ENCODE measurements at regions not wholly inside any gene's neighbourhood (a gene's known extent, or its start where the extent isn't known, plus 50 kb on each side); places are given as distances from the start of the nearest gene placed in this dataset.
"Not testable (repeated sequence)": the region's sequence is repeated elsewhere in the genome, so short reads cannot be mapped to it uniquely, and the experiment has no call there.

DNA sequence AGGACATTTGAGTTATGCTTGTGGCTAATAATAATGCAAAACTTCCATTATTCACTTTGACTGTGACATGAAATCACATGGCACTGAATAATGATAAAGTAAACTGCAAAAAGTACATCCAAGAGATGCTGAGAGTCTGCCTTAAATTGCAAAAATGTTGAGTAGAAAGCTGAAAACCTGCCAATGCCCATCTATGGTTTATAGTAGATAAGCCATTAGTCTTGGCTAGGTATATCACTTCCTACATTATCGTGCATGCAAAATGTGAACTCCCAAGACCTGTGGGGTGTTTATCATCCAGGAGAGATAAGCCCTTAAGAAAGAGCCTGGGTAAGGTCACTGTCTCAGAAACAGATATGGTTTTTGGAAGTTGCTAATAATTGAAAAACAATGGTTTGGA, 208.7 kb upstream of the DPYD start:
- DNase-seq (ENCODE audit: low read depth, low spot score) = no peak

DNA sequence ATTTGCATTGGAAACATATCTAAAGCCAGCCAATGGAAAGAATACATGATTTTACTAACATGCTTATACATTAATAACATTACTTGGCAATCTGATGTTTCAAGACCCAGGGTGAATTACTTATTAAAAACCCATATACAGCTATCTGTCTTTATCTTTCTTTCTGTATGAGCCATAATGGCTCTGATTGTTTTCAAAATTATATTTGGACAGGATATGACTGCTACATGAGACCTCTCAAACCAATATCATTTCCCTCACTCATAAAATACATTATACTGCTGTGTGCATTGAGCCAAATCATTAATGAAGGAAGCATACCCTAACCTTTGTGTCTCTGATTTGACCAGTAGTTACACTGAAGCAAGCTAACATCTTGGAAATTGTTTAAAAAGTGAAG, 205.9 kb upstream of the DPYD start:
- no peak for DNase-seq (ENCODE audit: low read depth, low spot score)

DNA sequence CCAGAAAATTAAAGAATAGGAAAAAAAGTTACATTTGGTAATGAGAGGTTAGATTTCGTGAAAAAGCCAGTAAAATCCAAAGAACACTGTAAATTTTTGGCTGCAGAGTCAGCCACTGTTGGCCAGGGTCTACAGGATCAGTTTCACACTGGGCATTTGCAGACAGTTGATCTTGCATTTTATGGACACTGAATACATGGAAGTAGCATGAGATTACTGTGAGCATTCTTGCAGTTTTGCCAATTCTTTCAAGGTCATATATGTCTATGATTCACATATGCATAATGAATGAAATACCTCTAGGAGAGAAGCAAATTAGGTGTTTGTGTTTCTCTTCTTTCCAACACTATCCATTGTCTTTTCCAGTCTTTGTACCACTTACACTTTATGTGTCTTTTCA, 200.8 kb upstream of the DPYD start:
- DNase-seq (ENCODE audit: low read depth, low spot score) = no peak

- no peak for DNase-seq (ENCODE audit: low read depth, low spot score)
These were observed 199.0 kb upstream of the DPYD start for GRCh38 chr1:98119796-98120195.

- no peak for DNase-seq (ENCODE audit: low read depth, low spot score)
These were observed 193.0 kb upstream of the DPYD start for GRCh38 chr1:98113811-98114210.

DNA sequence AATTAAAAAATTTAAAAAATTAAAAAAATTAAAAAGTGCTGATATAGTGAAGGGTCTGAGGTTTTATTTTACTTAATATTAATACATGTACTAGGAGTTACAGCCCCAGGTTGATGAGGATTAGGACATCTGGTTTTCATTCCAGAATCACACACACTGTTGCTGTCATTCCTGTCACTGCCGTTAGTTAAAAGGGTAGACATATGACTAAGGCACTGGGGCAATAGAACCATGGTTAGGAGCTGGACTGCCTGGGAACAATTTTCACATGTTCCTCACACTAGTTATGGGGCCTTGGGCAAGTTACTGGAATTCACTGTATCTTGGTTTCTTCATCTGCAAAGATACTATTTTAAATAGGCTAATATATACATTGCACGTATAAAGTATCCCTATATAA, 191.8 kb upstream of the DPYD start:
- no peak for DNase-seq (ENCODE audit: low read depth, low spot score)

- no peak for DNase-seq (ENCODE audit: low read depth, low spot score)
These were observed 189.8 kb upstream of the DPYD start for GRCh38 chr1:98110674-98111073.

DNA sequence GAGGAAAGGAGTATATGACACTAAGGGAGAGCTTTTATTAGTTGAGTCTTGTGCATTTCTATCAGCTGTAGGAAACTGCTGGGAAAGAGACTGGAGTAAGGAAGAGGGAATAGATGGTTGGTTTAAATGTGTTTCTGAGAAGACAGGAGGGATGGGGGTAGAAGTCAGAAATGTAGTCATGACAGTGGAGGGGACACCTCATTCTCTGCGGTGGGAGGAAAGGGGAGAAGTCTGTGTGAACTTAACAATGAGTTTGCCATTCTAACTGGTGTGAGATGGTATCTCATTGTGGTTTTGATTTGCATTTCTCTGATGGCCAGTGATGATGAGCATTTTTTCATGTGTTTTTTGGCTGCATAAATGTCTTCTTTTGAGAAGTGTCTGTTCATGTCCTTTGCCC, 187.5 kb upstream of the DPYD start:
- DNase-seq (ENCODE audit: low read depth, low spot score) = not testable (repeated sequence)

GRCh38 chr1:98107256-98107655, 186.4 kb upstream of the DPYD start:
- DNase-seq (ENCODE audit: low read depth, low spot score) = no peak

- DNase-seq (ENCODE audit: low read depth, low spot score) = peak; percentile 61
These were observed 183.5 kb upstream of the DPYD start for GRCh38 chr1:98104289-98104688.

DNA sequence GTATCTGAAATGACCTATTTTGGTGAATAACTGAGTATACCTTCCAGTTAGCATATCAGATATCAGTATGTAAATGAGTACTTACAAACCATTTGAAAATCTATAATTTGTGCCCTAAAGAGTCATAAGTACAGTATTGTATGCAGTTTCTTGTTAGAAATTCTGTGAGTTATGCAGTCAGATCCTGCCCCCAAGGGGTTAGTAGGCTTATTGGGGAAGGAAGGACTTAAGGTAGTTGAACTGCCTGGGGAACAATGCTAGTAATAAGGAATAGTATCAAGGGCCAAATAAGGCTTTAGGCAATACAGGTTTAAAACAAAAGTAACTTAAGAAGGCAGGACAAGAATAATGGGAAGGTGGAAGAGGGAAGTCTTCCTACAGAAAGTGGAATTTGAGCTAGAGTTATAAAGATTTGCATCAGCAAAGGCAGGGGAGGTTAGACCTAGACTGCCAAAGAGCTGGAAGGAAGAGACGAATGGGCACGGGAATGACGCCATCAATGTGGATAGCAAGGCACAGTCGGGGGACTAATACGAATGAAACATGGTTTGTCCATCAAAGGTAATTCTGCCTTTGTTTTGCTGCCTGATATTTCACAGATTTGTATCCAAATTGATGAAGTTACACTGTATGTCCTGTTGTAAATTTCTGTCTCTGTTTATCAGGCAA, 182.9 kb upstream of the DPYD start:
- no peak for DNase-seq (ENCODE audit: low read depth, low spot score)

DNA sequence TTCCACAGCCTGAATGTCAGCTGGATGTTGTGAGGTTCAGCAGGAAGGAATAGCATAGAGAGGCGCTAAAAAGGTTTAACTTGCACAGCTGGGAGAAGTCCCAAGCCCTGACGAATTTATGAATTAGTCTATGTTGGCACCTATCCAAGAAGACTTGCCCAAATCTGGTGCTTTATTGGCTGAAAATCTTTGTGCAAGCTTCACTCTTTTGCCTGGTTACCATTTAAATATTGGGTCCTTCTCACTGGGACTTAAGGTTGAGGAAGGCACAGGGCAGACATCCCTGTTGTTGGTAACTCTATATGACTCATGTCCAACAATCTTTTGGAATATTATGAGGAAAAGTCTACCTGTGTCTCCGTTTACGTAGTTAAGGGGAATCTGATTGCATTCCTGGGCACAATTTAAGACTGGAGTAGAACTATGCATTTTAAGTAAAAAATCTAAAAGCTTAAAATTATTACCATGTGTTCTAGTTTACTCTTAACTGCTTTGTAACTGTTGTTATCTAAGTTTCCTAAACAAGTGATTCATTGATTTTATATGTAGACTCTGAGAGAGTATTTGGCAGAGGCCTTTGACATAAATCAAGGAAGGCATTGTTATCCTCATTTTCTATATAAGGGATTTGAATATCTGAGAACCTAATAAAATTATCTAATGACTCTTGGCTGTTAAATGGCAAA, 181.7 kb upstream of the DPYD start:
- no peak for DNase-seq (ENCODE audit: low read depth, low spot score)

GRCh38 chr1:98101364-98101763, 180.5 kb upstream of the DPYD start:
- DNase-seq (ENCODE audit: low read depth, low spot score) = no peak

DNA sequence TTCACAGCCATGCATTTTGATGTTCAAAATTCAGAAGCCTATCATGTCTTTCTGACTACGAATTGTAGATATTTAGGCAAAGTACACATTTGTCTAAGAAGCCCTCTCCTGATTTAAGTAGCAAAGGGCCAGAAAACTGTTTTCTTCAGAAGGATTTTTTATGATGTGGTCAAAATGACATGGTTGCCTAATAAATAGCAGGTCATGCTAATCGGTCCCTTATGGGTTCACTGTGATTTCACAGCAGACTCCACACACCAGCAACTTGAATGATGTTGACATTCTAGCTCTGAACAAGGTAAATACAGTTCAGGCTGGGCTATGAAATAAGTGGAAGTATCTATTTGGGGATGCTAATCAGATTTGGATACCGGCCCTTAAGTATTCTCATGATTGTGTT, 178.7 kb upstream of the DPYD start:
- DNase-seq (ENCODE audit: low read depth, low spot score) = no peak

- DNase-seq (ENCODE audit: low read depth, low spot score) = no peak
These were observed 177.6 kb upstream of the DPYD start for GRCh38 chr1:98098473-98098872.

DNA sequence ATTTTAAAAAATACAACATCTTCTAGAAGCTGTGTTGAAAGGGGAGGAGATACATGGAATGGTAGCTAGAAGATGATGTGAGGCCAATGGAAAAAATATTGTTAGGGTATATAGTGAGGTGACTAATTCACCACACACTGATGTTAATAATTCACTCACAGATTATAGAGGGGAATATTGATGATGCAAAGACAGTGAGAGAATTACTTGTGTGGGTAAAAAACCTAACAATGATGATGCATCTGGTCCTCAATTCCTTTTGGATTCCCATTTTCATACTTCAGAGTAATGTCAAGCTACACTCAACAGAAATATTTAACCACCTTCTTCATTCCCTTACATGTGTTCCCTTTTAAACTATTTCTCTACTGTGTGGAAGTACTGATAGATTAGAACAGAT, 169.5 kb upstream of the DPYD start:
- DNase-seq (ENCODE audit: low read depth, low spot score) = no peak

DNA sequence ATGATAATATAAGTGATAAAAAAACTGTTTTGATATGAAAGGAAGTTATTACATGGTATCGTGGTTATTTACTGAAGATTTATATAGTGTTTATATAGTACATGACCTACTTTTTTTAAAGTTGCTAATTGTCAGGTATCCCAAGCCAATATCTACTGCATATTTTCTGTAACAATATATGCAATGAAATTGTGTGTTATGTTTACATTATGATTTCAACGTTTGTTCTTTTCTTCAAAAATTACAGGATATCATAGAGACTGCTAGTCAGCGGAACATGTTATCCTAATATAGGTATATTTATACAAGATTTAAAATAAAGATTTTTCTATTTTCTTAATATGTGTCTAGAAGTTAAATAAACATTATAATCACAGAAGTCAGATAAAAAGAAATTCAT, 167.5 kb upstream of the DPYD start:
- no peak for DNase-seq (ENCODE audit: low read depth, low spot score)

DNA sequence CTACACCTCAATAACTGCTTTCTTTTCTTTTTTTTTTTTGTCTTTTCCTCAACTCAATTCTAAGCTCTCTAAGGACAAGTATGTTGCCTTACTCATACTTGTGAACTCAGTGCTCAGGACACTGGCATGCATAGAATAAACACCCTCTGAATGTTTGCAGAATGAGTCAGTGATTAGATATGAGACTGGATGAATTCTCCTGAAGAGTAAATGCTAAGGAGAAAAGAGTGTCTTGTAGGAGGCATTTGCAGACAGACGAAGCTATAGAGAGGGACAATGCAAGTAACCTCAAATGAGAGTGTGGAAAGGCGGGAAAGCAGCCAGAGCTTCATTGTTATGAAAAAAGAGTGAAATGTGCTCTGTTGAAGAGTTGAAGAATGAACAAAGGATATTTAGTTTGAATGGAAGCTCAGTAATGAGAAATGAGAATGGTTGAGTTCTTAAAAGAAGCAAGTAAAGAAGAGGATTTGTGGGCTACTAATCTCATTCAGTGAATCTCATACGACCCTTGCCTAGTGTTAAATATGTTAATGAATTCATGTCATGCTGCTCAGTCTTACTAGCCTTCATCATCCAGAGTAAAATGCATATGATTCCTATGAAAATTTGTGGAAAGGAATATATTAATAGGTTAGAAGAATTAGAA, 166.1 kb upstream of the DPYD start:
- peak; percentile 66 for DNase-seq (ENCODE audit: low read depth, low spot score)

GRCh38 chr1:98086156-98086555, 165.3 kb upstream of the DPYD start:
- DNase-seq (ENCODE audit: low read depth, low spot score) = no peak

GRCh38 chr1:98084188-98084587, 163.4 kb upstream of the DPYD start:
- no peak for DNase-seq (ENCODE audit: low read depth, low spot score)

GRCh38 chr1:98081944-98082343, 161.1 kb upstream of the DPYD start:
- DNase-seq (ENCODE audit: low read depth, low spot score) = no peak

- DNase-seq (ENCODE audit: low read depth, low spot score) = no peak
These were observed 157.8 kb upstream of the DPYD start for GRCh38 chr1:98078596-98078995.

DNA sequence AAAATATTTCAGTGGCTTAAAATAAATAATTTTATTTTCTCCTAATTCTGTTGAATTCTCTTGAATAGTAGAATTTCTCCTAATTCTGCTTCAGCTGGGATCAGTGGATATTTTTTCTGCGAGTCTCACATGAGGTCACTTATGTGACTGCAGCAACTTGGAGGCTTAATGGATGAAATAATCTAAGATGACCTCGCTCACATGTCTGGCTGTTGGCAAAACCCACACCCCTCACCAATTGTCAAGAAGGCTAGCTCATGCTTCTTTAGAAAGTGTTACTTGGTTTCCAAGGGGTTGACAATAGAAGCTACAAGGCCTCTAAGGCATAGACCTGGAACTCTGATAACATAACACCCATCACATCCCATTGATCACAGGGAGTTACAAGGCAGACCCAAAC, 156.9 kb upstream of the DPYD start:
- DNase-seq (ENCODE audit: low read depth, low spot score) = no peak

Data from smooth muscle cell of the brain vasculature (primary cell).